ENCODE measurements at regions not wholly inside any gene's neighbourhood (a gene's known extent, or its start where the extent isn't known, plus 50 kb on each side); places are given as distances from the start of the nearest gene placed in this dataset.

DNA sequence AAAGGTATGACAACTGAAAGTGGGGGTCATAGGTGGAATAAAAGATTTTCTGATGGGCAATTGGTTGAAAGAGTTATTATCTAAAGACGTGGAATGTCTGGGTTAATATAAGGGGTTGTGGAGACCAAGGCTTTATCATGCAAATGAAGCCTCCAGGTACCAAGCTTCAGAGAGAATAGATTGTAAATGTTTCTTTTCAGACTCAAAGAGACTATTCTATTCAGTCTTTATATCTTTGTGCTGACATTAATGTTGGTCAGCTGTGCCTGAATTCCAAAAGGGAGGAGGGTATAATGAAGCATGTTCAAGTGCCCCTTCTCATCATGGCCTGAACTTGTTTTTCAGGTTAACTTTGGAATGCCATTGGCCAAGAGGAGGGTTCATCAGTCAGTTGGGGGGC, 145.3 kb downstream of the SETD4 start:
- WGBS, 2 donors = 77 to 80% methylated on average over 1 of the region's 1 CpG
- Histone ChIP-seq H3K4me1 (peaks cover 0 to 8% (median 0%) of the 10 kb centered on the region in 4 donors), H3K27ac (no peak overlapping the region), H3K4me3 (no peak overlapping the region), H3K27me3 (no peaks in the 10 kb centered on the region), H3K36me3 (no peaks in the 10 kb centered on the region), H3K9me3 (no peaks in the 10 kb centered on the region)
- TF ChIP-seq, protein P1, sequence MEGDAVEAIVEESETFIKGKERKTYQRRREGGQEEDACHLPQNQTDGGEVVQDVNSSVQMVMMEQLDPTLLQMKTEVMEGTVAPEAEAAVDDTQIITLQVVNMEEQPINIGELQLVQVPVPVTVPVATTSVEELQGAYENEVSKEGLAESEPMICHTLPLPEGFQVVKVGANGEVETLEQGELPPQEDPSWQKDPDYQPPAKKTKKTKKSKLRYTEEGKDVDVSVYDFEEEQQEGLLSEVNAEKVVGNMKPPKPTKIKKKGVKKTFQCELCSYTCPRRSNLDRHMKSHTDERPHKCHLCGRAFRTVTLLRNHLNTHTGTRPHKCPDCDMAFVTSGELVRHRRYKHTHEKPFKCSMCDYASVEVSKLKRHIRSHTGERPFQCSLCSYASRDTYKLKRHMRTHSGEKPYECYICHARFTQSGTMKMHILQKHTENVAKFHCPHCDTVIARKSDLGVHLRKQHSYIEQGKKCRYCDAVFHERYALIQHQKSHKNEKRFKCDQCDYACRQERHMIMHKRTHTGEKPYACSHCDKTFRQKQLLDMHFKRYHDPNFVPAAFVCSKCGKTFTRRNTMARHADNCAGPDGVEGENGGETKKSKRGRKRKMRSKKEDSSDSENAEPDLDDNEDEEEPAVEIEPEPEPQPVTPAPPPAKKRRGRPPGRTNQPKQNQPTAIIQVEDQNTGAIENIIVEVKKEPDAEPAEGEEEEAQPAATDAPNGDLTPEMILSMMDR (IDR thresholded peaks at IDR 0.05) = no peak
- TF ChIP-seq POLR2A (IDR thresholded peaks at IDR 0.05) = no peak
- TF ChIP-seq EP300 (IDR thresholded peaks at IDR 0.05) = no peak
- DNase-seq (ENCODE audit: low spot score in 2 of 2) = no peak

DNA sequence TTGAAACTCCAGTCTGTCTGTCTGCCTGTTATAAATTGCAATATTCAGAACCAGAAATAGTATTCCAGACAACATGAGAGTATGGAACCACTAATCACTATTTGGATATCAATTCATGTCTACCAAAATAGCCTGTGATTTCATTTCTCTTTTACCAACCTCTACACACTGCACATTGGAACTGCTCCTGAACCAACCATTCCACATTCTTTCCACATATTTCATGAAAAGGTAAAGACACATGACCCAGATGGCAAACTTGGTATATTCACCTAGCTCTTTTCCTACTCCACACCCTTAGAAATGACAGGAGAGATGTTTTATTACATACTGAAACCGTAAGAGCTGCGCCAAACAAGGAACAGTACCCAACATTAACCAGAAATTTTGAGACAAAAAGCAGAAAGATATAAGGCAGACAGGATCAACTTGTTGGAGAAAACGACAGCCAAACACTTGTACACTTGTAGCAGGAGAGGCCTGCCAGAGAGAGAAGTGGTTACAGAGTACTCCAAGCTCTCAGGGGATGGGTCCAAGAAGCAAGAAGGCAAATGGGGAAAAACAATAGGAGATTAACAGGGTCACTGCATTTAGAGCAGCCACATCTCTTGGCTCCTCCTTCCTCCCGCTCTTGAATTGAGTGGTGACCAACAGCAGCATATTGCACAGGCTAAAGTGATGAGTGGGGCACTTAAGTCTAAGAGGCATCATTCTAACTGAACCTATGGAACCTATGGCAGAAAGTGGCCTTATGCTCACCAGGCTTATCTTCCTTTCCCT, 148.7 kb downstream of the SETD4 start:
- DNase-seq (ENCODE audit: low spot score in 2 of 2) = no peak
- peaks cover 0 to 16% (median 0%) of the 10 kb centered on the region in 4 donors for H3K4me1 ChIP-seq
- no peaks in the 10 kb centered on the region for H3K9me3 ChIP-seq
- WGBS, 2 donors = 89 to 90% methylated on average over 4 of the region's 4 CpGs
- H3K36me3 ChIP-seq = no peaks in the 10 kb centered on the region
- H3K27me3 ChIP-seq = no peaks in the 10 kb centered on the region
- no peak overlapping the region for H3K27ac ChIP-seq
- no peak for TF ChIP-seq EP300 (IDR thresholded peaks at IDR 0.05)
- TF ChIP-seq POLR2A (IDR thresholded peaks at IDR 0.05) = no peak
- TF ChIP-seq, protein P1 (IDR thresholded peaks at IDR 0.05) = no peak
- H3K4me3 ChIP-seq = no peak overlapping the region

DNA sequence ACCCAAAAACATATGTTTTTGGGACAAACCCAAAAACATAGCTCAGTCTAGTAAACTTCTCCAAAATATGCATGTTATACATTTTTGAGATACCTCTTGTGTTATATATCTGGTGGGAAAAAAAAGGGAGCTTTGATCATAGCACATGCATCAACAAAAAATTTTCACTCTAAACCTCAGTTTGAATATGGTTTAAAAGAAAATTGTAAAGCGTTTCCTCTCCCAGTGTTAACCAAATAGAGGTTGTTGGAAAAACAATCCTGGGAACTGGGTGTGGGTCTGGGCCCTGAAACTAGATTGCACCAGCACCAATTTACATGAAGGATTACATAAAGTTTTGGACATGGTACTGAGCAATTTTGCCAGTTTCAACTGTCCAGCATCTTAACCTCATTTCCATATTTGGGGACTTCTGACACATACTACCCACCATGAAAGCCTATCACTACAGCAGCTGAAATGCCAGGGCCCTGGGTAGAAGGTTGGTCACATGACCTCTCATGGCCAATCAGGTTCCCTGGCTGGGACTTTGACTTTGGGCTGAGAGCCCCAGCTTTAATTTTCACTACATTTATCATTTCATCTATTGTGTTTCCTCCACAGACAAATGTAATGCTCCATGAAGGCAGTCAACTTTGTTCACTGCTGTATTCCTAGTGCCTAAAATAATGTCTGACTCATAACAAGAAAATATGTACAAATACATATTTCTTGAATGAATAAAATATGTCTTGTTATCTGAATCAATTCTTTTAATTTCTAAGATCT, 150.7 kb downstream of the SETD4 start:
- TF ChIP-seq, protein P1 (IDR thresholded peaks at IDR 0.05) = no peak
- TF ChIP-seq POLR2A (IDR thresholded peaks at IDR 0.05) = no peak
- no peaks in the 10 kb centered on the region for H3K9me3 ChIP-seq
- H3K27ac ChIP-seq = no peak overlapping the region
- no peaks in the 10 kb centered on the region for H3K27me3 ChIP-seq
- 21 to 34% methylated on average over 1 of the region's 1 CpG for WGBS, 2 donors
- H3K4me1 ChIP-seq = peaks cover 0 to 31% (median 2%) of the 10 kb centered on the region in 4 donors
- no peak for DNase-seq (ENCODE audit: low spot score in 2 of 2)
- H3K36me3 ChIP-seq = no peaks in the 10 kb centered on the region
- H3K4me3 ChIP-seq = no peak overlapping the region

DNA sequence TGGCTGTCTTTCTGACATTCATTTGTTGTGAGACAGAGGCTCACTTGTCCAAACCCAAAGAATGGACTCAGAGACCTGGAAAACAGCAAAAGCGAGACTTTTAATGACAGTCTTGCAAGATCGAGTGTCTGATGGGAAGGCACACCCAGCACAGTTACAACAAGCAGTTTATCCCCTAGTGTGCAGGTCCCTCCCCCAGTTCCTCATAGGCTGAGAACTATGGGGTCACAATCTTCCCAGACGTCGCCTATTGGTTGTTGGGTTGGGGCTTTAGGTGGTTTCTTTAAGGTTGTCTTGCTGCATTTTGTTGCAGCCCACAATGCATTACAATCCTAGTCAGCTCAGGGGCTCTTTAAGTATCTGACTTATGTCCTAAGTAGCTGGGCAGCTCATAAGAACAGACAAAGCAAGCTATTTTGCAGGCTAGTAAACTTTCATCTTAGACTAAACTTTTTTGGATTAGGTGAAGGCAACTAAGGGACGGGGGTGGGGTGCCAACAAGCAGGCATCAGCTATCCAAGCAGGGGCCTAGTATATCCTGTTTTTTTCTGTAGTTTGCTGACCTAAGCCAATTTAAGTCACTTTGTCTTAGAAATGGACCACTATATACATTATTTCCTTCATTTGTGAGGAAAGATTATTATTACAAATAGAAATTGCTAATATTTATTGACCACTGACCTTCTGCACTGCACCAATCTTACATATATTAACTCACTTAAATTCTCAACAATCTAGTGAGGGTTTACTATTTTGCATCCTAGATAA, 151.8 kb downstream of the SETD4 start:
- no peak overlapping the region for H3K4me3 ChIP-seq
- 50 to 67% methylated on average over 5 of the region's 5 CpGs for WGBS, 2 donors
- no peak for DNase-seq (ENCODE audit: low spot score in 2 of 2)
- H3K27me3 ChIP-seq = no peaks in the 10 kb centered on the region
- no peaks in the 10 kb centered on the region for H3K9me3 ChIP-seq
- TF ChIP-seq, protein P1 (IDR thresholded peaks at IDR 0.05) = no peak
- no peak for TF ChIP-seq EP300 (IDR thresholded peaks at IDR 0.05)
- no peak for TF ChIP-seq POLR2A (IDR thresholded peaks at IDR 0.05)
- no peak overlapping the region for H3K27ac ChIP-seq
- H3K4me1 ChIP-seq = peaks cover 0 to 35% (median 2%) of the 10 kb centered on the region in 4 donors
- no peaks in the 10 kb centered on the region for H3K36me3 ChIP-seq

All from tibial nerve (tissue), 4 donors.